ENCODE measurements at regions not wholly inside any gene's neighbourhood (a gene's known extent, or its start where the extent isn't known, plus 50 kb on each side); places are given as distances from the start of the nearest gene placed in this dataset.
"Not testable (repeated sequence)": the region's sequence is repeated elsewhere in the genome, so short reads cannot be mapped to it uniquely, and the experiment has no call there.

DNA sequence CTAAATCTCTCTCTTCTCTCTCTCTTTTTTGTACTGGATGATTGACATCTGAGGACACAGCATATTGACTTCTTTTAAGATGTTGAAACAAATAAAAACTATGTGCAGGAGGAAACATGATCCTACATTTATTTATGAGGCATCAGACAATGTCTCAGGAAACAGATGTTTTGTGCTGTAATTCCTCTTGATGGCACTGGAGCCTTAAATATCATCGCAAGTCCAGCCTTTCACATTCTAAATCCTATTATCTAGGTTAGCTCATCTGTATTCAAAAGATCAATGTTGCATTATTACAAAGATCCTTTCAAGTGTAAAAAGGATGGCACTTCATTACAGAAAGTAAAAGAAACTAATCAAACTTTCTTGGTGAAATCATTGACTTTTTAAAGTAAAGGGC is 63.9 kb downstream of the MAT2B start:
- no peak for DNase-seq

DNA sequence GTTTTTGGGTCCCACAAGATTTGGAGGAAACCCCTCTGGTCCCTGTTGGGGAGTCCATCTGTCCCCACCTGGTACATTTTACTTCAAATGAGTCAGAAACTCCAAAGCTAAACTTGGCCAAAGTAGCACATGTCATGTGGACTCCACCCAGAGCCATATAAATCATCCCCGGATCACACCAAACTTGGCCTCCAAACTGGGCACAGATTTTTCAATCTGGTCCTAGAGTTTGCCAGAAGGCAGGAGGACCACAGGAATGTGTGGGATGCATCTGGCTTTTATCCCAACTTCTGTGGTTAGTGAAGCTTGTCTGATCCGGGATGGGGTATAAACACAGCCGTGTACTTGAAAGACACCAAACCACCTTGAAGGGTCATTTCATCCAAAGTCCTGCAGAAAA is 66.3 kb downstream of the MAT2B start:
- DNase-seq: no peak

DNA sequence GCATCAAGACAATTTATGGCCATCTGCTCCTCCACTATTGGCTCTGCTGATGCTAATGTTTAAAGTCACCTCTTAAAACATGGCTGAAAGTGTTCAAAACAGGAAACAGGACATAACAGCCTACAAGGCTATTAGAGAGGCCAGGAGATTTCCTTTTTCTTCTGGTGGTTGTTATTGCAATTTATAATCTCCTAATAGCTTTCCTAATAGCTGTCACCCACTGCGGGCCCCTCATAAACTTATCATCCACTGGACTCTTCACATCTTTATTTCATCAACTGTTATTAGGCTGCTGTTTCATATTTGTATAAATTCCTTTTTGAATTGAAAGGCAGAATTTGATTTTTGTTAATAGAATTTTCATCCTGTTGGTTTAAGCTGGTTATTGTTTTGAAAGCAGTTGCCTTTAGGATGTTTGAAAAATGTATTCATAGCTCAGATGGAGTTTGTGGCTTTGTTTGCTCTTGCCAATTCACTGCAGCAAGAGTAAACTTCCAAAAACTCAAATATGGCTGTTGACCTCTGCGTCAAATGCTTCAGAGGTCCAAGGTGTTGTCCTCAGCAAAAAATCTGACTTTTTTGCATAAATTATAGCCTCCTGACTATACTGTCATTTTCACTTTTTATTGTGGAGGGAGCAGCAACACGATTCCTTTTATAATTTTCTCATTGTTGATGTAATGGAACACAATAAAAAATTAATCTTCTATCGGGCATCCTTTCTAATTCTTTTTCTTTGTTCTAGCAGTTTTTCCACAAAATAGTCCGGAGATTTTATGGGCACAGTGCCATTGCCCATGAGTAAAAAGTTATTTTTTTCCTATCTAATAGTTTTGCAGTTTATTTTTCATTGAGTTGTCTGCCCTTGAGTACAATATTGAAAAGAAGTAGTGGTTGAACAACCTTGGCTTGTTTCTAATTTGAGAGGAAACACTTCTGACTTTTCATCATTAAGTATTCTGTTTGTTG is 69.3 kb downstream of the MAT2B start:
- no peak for DNase-seq

DNA sequence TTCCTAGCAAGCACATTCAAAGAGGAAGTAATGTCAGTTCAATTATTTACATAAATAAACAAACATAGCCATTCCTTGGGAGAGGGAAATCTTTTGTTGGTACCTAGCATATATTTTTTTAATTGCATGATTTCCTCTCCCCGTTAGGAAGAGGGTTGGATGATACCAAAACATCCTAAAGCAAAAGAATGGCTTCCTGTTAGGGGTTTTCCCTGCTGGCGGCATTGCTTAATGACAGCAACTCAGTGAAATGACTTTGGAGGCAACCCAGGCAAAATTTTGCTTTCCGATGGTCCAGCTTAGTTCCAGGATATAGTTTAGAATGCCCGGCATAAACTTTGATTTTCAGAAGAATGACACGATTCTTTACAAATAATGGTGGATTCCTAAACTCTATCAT is 73.2 kb downstream of the MAT2B start:
- DNase-seq: no peak

DNA sequence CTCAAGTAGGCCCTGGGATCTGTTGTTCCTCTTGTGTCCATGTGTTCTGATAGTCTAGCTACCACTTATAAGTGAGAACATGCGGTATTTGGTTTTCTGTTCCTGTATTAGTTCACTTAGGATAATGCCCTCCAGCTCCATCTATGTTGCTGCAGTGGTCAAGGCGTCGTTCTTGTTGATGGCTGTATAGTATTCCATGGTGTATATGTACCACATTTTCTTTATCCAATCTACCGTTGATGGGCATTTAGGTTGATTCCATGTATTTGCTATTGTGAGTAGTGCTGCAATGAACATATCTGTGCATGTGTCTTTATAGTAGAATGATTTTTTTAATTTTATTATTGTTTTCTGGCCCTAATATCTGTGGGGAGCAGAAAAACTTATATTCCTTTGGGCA is 74.3 kb downstream of the MAT2B start:
- DNase-seq: no peak

DNA sequence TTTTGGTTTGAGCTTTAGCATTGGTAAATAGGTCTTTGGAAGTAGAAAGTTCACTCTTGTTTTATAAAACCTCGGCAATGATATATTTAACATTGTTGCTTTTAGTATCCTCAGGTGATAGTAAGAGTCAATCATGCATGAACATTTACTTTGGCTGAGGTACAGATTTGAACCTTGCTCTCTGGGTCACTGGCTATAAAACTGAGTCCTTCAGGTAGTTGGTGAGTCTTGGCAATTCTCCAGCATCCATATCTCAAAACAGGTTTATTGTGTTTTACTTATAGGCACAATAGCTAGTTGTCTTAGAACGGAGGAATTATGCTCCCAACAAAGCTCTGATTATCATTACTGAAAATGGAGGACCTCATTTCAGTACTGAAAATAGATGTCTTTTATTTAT is 75.1 kb downstream of the MAT2B start:
- no peak for DNase-seq

DNA sequence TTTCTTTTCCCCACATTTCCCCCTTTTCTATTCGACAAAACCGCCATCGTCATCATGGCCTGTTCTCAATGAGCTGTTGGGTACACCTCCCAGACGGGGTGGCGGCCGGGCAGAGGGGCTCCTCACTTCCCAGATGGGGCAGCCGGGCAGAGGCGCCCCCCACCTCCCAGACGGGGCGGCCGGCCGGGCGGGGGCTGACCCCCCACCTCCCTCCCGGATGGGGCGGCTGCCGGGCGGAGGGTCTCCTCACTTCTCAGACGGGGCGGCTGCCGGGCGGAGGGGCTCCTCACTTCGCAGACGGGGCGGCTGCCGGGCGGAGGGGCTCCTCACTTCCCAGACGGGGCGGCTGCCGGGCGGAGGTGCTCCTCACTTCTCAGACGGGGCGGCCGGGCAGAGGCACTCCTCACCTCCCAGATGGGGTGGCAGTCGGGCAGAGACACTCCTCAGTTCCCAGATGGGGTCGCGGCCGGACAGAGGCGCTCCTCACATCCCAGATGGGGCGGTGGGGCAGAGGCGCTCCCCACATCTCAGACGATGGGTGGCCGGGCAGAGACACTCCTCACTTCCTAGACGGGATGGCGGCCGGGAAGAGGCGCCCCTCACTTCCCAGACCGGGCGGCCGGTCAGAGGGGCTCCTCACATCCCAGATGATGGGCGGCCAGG is 78.2 kb downstream of the MAT2B start:
- DNase-seq: not testable (repeated sequence)

DNA sequence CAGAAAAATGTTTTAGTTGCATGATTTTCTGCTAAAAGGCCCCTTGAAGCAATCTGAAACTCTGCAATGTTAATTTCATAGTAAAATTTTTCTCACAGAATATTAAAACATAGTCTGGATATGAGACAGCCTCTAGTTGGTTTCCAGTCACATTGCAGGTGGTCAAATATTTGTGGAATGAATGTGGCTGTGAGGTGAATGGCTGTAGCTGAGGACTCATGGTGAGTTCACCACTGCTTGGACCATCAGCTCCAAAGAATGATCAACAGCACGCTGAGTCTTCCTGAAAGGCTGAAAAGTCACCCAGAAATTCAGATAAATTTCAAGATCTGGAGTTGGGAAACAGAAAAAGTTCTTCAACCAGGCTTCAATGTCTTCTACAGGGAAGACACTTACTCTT is 79.8 kb downstream of the MAT2B start:
- no peak for DNase-seq

DNA sequence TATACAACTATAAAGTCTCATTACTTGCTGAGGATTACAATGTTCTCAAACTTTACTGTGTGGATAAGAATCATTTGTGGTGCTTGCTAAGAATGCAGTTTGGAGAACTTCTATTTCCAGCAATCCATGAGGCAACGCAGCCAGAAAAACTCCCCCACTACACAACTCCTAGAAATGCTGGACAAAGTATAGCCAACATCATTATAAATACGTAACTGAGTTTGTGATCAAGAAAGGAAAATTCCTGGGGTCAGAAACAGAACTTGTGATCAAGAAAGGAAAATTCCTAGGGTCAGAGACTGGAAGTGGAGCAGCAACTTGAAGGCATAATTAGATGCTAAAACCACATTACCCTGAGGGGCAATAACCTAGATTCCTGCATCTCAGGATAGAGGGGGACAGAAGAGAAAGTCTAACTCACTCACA is 81.1 kb downstream of the MAT2B start:
- DNase-seq: no peak

DNA sequence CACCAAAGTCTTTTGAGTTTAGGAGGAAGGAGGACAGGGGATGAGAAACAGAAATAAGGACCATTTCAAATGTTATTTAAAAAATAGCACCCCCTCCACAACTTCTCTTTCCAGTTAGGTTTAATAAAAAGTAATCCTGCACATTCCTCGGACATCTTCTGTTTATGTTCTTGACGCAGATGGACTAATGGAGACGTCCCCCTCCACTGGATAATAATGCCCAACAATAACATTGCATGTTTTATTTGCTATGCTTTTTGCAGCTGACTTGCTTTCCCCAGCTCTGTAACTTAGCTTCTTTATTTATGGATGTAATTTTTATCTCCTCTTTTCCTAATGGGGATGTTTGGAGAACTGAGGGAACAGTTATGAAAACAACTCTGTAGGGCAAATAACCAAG is 89.5 kb downstream of the MAT2B start:
- no peak for DNase-seq

DNA sequence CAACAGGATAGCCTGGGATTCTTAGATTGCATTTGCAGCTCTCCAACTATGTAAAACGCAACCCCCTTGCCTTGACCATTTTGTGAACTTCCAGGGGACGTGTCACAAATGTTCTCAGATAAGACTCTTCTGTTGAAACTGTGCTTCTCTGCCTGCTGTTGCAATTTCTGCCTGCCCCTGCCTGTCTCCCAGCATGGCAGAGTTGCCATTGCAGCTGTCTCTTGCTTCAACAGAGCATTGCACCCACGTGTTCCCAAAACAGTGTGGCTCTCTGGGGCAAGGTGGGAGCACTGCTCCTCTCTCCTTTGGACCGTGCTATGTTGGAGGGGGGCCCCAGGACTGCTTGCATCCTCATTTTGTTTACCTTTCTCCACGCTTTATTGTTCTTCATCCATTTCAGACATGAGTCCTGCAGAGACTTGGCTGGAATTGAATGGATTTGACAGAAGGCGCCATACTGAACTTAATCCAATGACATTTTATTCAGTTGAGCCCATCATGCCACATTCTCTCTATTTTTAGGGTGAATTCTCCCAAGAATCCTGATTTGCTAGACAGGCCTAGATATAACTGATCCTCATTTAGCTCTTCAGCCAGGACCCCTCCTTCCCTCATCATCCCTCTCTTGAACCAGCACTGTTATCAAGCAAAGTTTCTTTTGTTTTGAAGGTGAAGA is 90.7 kb downstream of the MAT2B start:
- no peak for DNase-seq

DNA sequence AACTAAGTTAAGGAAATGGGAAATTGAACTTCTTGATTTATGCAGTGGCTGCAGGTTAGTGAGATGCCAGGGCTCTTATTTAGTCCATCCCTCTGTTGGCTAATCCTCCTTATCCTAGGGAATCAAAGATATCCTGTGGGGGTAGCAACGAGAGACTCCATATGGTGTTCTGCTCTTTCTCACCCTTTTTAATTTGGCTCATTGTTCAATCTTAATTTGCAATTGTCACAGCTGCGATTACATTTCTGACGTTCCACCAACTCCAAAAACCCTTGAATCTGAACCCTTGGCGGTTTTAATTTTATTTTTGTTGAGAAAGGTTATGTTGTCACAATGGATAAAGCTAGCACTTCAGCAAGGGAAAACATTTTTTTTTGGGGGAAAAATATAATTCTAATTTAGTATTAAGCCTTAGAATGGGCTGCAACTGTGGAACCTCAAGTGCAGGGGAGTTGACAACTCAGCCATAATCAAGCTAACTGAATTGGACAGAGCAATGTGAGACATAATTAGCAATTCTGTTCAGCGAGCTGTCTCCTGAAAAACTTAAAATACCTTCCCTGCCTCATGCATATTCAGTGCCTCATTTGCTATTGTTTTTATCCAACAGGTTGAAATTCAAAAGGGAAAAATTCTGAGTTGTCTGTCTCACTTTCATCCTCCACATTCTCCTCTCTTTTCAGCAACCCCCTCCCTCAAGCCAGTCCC is 91.3 kb downstream of the MAT2B start:
- DNase-seq: no peak

DNA sequence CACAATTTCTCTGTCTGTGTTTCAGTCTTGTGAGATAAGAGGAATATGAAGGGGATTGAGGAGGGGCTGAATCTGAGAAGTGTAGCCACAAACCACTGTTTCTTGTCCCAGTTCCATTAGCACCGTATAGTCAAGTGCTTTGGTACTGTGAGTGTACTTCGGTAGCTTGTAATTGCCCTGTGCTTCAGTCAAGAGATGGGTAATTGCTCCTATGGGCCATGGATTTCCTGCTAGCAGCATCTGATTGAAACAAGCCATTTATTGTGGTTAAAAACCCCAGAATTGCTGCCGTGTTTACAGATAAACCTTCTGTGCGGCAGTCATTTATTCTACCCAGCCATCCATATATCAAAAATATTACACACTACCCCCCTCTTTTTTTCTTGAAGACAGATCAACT is 98.6 kb downstream of the MAT2B start:
- no peak for DNase-seq

DNA sequence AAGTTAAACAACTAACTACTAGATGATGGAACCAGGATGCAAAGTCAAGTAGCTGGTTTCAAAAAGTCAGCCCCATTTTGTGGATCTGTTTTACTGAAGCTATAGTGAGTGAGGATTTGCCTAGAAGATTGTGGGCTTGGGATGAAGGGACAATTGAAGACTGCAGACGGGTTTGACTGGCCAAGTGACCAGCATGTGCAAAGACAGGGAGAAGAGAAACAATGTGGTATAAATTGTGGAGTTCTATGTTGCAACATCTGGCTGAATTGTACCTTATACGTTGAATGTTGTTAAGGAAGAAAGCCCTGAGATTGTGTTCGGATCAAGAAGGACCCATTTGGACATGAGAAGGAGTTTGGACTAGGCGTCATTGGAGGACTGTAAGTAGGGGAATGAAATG is 101.8 kb downstream of the MAT2B start:
- no peak for DNase-seq

DNA sequence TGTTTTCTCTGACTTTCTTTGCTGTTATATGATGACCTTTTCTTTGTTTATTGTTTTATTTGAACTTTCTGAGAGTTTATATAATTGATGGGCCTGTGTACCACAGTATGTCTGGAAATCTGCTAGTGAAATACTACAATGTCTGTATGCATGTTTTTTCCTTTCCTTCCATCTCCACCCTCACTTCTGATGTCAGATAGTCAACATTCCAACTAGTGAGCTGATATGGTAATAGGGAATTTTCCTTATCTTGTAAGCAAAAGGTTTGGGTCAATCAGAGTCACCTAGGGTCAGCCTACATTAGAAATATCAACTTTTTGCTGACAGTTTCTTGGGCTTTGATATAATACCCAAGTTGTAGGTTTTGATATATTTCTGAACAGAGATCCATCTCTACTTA is 103.2 kb downstream of the MAT2B start:
- DNase-seq: no peak

DNA sequence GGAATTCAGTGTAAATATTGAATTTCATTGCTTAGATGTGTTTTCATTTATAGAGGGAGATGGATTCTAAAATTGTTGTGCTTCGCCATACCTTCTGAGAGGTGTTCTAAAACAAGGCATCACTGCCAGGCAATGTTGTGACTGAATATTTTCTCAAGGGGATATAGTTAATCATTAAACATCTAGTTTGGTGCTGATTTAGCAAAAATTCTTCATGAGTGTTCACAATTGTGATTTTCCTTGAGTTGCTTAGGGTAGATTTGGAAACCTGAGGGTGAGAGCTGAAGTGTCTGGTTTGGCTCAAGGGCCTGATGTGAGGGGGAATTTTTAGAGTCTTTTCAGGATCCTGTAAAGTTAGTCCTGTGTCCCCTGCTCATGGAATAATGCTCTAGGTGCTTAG is 104.5 kb downstream of the MAT2B start:
- no peak for DNase-seq

DNA sequence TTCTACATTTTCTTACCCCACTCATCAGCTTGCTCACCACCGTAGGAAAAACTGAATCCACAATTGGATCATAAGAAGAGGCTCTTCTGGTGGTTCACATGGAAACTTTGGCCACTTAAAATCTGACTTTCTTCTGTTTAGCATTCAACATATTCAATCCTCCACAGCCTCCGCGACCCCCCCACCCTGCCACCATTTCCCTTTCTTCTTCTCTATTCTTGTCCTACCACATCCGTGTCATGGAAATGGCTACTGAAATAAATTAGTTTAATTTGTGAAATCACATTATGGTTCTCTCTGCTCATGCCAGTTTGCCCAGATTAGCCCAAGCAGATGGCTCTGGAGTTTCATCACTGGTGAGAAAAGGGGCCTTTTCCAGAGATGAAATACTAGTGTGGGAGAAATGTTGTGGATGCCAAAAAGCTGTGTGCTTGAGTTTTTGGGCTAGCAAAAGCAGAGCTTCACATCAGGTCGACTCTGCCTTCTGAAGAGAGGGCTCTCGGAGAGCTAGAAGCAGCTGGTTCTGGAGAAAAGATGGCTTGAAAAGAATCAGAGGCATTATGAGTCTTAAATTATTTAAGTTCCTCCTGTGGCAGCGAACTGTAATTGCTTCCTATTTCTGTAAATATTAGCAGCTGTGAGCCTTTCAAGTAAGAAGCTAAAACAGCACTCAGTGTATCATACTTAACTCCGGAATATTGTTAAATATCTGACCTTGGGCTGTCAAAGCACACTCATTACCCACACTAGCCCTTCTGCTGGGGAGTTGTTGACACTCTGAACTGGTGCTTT is 107.1 kb downstream of the MAT2B start:
- DNase-seq: no peak

DNA sequence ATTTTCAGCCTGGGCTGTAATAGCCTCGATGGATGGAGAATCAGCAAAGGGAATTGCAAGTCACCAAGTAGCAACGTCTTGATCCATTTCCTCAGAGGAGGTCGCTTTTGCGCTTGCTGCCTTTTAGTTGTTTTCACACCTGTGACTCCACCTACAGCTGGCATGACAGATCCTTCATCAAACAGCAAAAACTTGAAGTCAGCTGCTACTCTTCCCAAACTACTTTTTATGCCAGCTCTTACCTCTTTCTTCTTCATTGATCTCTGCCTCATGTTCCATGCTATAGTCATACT is 107.7 kb downstream of the MAT2B start:
- DNase-seq: no peak

DNA sequence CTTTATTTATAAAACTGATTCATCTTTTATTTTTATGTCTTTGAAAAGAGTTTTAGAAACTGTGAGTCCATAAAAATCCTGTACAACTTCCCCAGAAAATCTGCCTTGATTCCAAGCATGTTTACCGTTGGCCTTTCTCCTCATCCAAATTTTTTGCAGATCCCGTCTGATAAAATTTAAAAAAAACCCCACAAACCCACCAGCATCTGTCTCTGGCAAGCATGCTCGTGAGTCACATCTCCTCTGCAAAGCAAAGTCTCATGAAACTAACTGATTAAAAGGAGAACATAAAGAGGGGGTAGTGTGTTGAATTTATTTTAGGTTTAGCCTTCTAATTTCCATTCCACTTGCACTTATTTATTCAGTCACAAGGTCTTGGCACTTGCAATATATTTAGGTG is 109.4 kb downstream of the MAT2B start:
- DNase-seq: no peak

DNA sequence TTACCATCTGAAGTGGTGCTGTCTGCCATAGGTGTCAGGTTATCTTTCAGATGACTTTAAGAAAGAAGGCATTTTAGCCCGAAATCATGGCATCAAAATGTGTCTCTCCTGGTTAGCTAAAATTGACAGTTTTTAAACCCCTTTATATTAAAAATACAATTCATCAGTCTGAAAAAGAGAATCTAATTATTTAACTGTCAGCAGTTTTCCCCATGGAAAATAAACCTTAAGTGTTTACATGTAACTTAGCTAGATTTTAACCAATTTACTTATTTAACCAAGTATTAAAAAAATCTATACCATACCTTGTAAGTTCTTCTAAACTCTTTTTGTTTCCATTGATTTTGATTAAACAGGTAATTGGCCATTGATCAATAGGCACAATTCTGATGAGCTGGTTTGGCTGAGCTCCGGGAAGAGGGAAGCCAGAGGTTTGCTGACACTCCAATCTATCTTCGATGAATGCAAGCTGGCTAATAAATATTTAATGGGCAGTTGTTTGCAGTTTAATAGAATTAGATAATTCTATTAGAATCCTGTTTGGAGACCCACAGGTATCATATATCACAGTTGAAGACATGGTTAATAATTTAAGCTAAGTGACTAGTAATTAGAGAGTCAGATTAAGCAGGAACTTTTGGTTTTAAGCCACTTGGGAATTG is 114.0 kb downstream of the MAT2B start:
- DNase-seq: no peak

DNA sequence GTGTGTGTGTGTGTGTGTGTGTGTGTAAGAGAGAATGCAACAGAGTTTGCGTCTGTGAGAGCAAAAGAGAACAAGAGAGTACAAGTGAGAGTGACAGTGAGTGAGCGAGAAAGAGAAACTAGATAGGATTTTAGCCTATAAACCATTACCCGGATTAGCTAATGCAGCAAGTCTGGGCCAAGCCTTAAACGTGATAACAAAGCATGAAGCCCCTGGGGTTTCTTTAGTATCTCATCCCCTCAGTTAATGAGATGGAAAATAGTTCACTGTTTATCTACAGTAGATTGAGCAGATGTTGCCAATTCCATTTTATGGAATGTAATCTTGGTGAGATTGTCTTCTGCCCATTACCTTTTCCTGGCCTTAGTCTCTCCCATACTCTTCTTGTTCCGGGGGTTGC is 114.5 kb downstream of the MAT2B start:
- DNase-seq: no peak

DNA sequence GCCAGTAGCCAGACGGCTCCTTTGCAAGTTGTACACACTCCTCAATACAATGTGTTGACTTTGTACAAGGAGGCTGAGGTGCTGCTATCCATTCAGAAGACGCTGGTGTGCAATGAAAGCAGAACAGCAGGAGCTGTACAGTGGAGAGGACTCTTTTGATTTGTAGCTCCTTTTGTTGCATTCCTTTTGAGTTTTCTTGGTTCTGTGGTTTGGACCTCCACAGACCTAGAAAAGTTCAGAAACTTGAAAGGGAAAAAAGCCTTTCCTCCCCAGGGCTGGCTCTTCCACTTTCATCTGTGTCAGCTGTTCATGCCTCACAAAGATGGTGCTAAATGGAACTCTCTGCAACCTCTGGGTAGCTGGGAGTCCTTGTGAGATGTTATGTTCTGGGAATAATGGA is 117.4 kb downstream of the MAT2B start:
- no peak for DNase-seq

Data from CD4-positive, alpha-beta T cell treated with Interleukin-4 for 4 hours (primary cell).